LNCAP (cell line): ENCODE measurements at regions not wholly inside any gene's neighbourhood (a gene's known extent, or its start where the extent isn't known, plus 50 kb on each side); places are given as distances from the start of the nearest gene placed in this dataset.

Experiments
- TF ChIP-seq, protein P1 (sequence below): fragments of 450-650 bp; IDR thresholded peaks from 2 replicates; pipeline ENCODE4 v1.5.1; 2017; ENCODE audit warnings: mild to moderate bottlenecking

DNA sequence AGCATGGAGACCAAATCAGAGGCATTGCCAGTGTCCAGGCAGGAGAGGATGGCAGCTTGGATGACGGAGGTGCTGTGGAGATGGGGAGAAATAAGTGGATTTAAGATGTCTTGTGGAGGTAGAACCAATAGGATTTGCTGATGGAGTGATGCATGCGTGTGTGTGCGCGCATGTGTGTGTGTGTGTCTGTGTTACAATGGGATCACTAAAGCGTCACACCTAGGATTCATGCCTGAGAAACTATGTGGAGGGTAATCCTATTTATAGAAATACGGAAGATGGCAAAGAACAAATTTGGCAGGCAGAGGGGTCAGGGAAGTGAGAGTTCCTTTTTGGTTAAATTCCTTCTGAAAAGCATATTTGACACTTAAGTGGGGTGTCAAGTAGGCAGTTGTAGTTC, 64.8 kb upstream of the ARL8B start:
- TF ChIP-seq, protein P1, sequence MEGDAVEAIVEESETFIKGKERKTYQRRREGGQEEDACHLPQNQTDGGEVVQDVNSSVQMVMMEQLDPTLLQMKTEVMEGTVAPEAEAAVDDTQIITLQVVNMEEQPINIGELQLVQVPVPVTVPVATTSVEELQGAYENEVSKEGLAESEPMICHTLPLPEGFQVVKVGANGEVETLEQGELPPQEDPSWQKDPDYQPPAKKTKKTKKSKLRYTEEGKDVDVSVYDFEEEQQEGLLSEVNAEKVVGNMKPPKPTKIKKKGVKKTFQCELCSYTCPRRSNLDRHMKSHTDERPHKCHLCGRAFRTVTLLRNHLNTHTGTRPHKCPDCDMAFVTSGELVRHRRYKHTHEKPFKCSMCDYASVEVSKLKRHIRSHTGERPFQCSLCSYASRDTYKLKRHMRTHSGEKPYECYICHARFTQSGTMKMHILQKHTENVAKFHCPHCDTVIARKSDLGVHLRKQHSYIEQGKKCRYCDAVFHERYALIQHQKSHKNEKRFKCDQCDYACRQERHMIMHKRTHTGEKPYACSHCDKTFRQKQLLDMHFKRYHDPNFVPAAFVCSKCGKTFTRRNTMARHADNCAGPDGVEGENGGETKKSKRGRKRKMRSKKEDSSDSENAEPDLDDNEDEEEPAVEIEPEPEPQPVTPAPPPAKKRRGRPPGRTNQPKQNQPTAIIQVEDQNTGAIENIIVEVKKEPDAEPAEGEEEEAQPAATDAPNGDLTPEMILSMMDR: no peak

DNA sequence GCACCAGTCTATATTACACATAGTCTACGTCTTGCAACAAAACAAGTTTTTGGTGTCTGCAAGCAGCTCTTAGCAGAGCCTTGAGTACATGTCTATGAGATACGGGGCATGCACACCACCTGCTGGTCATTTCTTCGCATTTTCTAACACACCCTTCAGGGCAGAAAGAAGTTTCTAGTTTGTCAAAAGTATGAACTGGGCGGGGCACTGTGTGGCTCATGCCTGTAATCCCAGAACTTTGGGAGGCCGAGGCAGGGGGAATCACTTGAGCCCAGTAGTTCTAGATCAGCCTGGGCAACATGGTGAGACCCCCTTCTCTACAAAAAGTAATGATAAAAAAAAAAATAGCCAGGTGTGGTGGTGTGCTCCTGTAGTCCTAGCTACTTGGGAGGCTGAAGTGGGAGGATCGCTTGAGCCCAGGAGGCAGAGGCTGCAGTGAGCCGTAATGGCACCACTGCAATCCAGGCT, 64.2 kb upstream of the ARL8B start:
- TF ChIP-seq, protein P1: peak; percentile 62

DNA sequence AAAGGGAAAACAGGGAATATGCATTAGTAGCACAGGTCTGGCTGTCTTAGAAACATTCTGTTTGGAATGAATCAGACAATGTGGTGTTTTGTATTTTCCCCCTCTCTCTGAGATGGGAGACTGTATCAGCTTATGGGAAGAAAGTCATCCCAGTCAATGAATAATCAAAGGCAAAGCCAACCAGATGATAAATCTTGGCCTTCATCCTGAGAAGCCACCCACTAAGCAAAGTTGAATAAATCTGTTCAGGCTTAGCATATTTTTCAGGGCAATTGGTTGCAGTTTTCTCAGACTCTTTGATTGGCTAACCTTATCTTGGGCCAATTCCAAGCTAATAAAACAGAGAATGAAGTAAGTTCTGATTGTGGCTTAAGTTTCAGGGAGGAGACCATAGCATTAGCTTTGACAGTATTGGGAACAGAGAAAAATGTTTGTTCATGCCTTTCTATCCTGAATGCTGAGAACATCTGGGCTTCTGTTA, 63.6 kb upstream of the ARL8B start:
- TF ChIP-seq, protein P1: no peak

DNA sequence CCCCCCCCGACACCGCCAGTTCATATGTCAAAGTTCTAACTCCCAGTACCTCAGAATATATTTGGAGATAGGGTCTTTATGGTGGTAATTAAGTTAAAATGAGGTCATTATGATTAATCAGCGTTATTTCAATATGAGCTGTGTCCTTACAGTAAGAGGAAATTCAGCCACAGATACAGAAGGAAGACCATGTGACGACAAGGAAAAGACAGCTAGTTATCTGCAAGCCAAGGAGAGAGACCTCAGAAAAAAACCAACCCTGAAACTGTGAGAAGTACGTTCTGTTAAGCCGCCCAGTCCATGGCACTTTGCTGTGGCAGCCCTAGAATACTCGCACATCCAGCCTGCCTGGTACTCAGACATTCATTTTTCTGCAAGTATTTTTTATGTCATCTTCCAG, 62.3 kb upstream of the ARL8B start:
- TF ChIP-seq, protein P1: no peak

DNA sequence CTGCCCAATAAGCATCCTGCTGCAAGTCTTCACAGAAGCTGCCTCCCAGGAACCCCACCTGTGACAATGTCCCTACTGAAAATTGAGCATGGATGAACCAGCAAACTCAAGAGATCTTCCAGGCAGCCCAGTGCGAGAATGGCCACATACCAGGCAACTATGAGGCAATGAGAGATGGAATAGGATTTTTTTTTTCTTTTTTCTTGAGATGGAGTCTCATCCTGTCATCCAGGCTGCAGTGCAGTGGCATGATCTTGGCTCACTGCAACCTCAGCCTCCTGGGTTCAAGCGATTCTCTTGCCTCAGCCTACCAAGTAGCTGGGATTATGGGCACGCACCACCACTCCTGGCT, 60.9 kb upstream of the ARL8B start:
- TF ChIP-seq, protein P1: no peak

DNA sequence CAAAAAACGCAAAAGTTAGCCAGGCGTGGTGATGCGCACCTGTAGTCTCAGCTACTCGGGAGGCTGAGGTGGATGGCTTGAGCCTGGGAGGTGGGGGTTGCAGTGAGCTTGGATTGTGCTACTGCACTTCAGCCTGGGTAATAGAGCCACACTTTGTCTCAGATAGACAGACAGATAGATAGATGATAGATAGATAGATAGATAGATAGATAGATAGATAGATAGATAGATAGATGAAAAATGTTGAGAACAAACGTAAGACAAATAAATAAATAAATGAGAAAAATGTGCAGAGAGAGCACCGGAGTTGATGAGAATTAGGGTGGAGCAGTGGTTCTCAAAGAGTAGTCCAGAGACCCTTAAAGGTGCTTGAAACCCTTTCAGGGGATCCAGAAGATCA, 58.4 kb upstream of the ARL8B start:
- TF ChIP-seq, protein P1: no peak

DNA sequence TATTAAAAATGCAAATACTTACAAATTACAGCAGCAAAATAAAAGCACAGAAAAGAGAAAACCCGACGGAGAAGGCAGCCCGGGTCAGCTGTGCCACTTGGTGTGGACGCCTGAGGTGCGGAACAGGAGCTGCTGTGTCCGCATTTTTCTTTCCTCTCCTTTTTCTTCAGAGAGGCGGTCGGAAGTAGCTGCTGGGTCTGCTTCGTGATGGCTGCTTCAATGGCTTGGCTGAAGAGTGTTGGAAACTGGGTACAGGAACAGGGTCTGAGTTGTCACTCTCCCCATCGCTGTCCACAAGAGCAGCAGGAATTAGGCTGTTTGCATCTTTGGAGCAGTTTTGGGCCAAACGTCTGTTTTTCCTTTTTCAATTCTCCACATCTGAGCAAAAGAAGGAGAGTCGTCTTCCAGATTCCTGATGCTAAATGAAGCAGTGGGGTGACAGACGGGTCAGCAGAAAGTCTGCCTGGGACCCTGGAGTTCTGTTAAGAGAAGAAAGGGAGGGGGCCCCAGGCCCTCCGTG, 53.5 kb upstream of the ARL8B start:
- TF ChIP-seq, protein P1: no peak

DNA sequence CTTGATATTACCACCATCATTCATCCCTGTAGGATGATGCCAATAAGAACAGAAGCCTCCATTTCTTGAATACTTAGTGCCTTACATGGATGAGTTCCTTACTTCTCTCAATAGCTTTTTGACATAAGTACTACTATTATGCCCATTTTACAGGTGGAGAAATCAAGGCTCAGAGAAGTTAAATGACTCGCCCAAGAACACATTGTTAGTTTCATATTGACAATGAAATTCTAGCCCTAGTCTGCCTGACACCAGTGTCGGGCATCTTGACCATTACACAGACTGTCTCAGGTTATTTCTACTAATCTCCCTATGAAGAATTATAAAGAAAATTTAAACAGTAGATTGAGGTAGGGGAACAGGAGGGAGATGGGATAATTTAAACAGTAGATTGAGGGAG, 52.5 kb upstream of the ARL8B start:
- TF ChIP-seq, protein P1: no peak
